ENCODE measurements at regions not wholly inside any gene's neighbourhood (a gene's known extent, or its start where the extent isn't known, plus 50 kb on each side); places are given as distances from the start of the nearest gene placed in this dataset.

DNA sequence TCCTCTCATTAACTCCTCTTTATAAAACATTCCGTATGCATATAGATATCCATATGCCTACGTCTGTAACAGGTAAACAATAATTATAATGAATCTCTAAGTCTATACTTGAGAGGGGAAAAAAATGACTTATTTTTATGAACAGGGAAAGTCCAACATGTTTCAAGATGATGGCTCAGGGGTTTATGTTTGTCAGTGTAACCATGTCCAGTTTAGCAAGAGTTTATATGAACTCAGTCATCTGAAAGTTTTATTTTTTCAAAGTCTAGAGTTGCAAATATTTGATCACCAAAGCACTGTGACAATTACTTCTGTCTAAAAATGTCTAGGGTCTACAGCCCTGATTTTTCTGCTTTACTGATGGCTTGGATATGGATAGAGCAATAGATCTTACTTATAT lies 559.4 kb upstream of the KCNMB2 start:
- no peaks in the 10 kb centered on the region for H3K9me2 ChIP-seq (replicated peaks; ENCODE audit: insufficient read depth, low read length)
- TF ChIP-seq CTCF (IDR thresholded peaks at IDR 0.05; ENCODE audit: low read length) (no peak), EZH2 (optimal IDR thresholded peaks at IDR 0.05; ENCODE audit: low read depth, low read length) (no peak)
- no peak overlapping the region for H3K9ac ChIP-seq (ENCODE audit: low read length)
- no peaks in the 10 kb centered on the region for H3F3A ChIP-seq (ENCODE audit: insufficient read depth, low read length)
- H3K4me3 ChIP-seq (ENCODE audit: low read length) = no peak overlapping the region
- DNase-seq = no peak
- no peaks in the 10 kb centered on the region for H4K20me1 ChIP-seq (ENCODE audit: insufficient read depth, low read length)
- H3K9me3 ChIP-seq (replicated peaks; ENCODE audit: insufficient read depth, low read length) = no peaks in the 10 kb centered on the region
- no peaks in the 10 kb centered on the region for H3K79me2 ChIP-seq (ENCODE audit: low read length)
- no peak overlapping the region for H3K4me2 ChIP-seq (ENCODE audit: low read depth, low read length)
- H3K36me3 ChIP-seq (replicated peaks; ENCODE audit: insufficient read depth, low read length) = no peaks in the 10 kb centered on the region
- H2AFZ ChIP-seq (ENCODE audit: low read length) = no peak overlapping the region
- no peaks in the 10 kb centered on the region for H3K27me3 ChIP-seq (replicated peaks; ENCODE audit: insufficient read depth, low read length)
- H3K4me1 ChIP-seq (ENCODE audit: low read length) = no peaks in the 10 kb centered on the region
- no peak overlapping the region for H3K27ac ChIP-seq (ENCODE audit: low read length)

GRCh38 chr3:177977381-177978158 lies 558.7 kb upstream of the KCNMB2 start:
- Histone ChIP-seq H3F3A (ENCODE audit: insufficient read depth, low read length) (no peaks in the 10 kb centered on the region), H3K79me2 (ENCODE audit: low read length) (no peaks in the 10 kb centered on the region), H3K4me3 (ENCODE audit: low read length) (no peak overlapping the region), H3K4me2 (ENCODE audit: low read depth, low read length) (no peak overlapping the region), H3K4me1 (ENCODE audit: low read length) (no peaks in the 10 kb centered on the region), H3K27ac (ENCODE audit: low read length) (no peak overlapping the region), H3K36me3 (replicated peaks; ENCODE audit: insufficient read depth, low read length) (no peaks in the 10 kb centered on the region), H3K9me3 (replicated peaks; ENCODE audit: insufficient read depth, low read length) (no peaks in the 10 kb centered on the region), H2AFZ (ENCODE audit: low read length) (no peak overlapping the region), H3K9me2 (replicated peaks; ENCODE audit: insufficient read depth, low read length) (no peaks in the 10 kb centered on the region), H3K27me3 (replicated peaks; ENCODE audit: insufficient read depth, low read length) (no peaks in the 10 kb centered on the region), H4K20me1 (ENCODE audit: insufficient read depth, low read length) (no peaks in the 10 kb centered on the region), H3K9ac (ENCODE audit: low read length) (no peak overlapping the region)
- no peak for TF ChIP-seq EZH2phosphoT487 (IDR thresholded peaks at IDR 0.05; ENCODE audit: low read length)
- TF ChIP-seq EZH2 (optimal IDR thresholded peaks at IDR 0.05; ENCODE audit: low read depth, low read length) = no peak
- TF ChIP-seq CTCF (IDR thresholded peaks at IDR 0.05; ENCODE audit: low read length) = no peak
- DNase-seq = no peak

DNA sequence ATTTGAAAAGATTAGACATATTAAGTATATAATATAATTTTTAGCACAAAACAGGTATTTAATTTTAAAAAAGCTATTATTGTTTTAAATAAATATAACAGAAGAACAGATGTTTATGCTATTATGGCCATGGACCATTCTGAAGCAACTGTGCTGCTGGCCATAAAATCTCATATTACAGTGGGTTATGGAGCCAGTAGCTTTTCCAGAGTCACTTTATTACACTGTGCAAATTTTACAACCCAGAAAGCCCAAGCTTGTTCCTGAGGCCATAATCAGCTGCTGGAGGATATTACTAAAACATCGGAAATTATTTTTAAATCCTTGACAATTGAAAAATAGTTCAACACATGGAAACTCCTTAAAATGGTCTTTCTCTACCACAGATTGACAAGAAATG lies 557.3 kb upstream of the KCNMB2 start:
- Histone ChIP-seq H2AFZ (ENCODE audit: low read length) (no peak overlapping the region), H3K4me1 (ENCODE audit: low read length) (no peaks in the 10 kb centered on the region), H3K9me2 (replicated peaks; ENCODE audit: insufficient read depth, low read length) (no peaks in the 10 kb centered on the region), H4K20me1 (ENCODE audit: insufficient read depth, low read length) (no peaks in the 10 kb centered on the region), H3K4me2 (ENCODE audit: low read depth, low read length) (no peak overlapping the region), H3F3A (ENCODE audit: insufficient read depth, low read length) (no peaks in the 10 kb centered on the region), H3K9ac (ENCODE audit: low read length) (no peak overlapping the region), H3K79me2 (ENCODE audit: low read length) (no peaks in the 10 kb centered on the region), H3K36me3 (replicated peaks; ENCODE audit: insufficient read depth, low read length) (no peaks in the 10 kb centered on the region), H3K9me3 (replicated peaks; ENCODE audit: insufficient read depth, low read length) (no peaks in the 10 kb centered on the region), H3K27me3 (replicated peaks; ENCODE audit: insufficient read depth, low read length) (no peaks in the 10 kb centered on the region), H3K27ac (ENCODE audit: low read length) (no peak overlapping the region), H3K4me3 (ENCODE audit: low read length) (no peak overlapping the region)
- no peak for DNase-seq
- TF ChIP-seq CTCF (IDR thresholded peaks at IDR 0.05; ENCODE audit: low read length) (no peak), EZH2 (optimal IDR thresholded peaks at IDR 0.05; ENCODE audit: low read depth, low read length) (no peak), EZH2phosphoT487 (IDR thresholded peaks at IDR 0.05; ENCODE audit: low read length) (no peak)

Data from MM.1S (cell line).